IMR-90 (cell line): ENCODE measurements at regions not wholly inside any gene's neighbourhood (a gene's known extent, or its start where the extent isn't known, plus 50 kb on each side); places are given as distances from the start of the nearest gene placed in this dataset.

Source experiments
- ATAC-seq: fragments of 200-7000 bp; cut with Tn5 transposase; 2 replicates; pipeline ENCODE4 v1.9.1; 2020; ENCODE audit warnings: low read depth, mild to moderate bottlenecking, moderate library complexity
- BruUV-seq: library from RNA; stranded (reverse); fragments of 400-500 nt; replicated peaks from 2 replicates; lab custom pipeline; 2021; lab: Mats Ljungman, UMichigan
- CTCF ChIA-PET: fragments of 300-600 bp; formaldehyde crosslinking; extraction: SDS; loops from one replicate; lab custom pipeline; 2021; ENCODE audit warnings: antibody characterized with exemption; lab: Yijun Ruan, JAX
- POLR2A ChIA-PET: fragments of 300-600 bp; sonication (Branson Sonifier 250); formaldehyde crosslinking; loops from one replicate; lab custom pipeline; 2022; ENCODE audit warnings: antibody characterized with exemption; ENCODE audit not compliant: unreplicated experiment; lab: Charles Lee
- DNase-seq: peaks from one replicate; pipeline ENCODE4 v3.0.0; 2013
- H2AFZ ChIP-seq: replicated peaks from 2 replicates; pipeline ENCODE3; 2013; ENCODE audit warnings: low read length, mild to moderate bottlenecking; ENCODE audit not compliant: poor library complexity
- H2AK5ac ChIP-seq: 2 replicates; pipeline ENCODE4 v1.6.1; 2013; ENCODE audit warnings: low read depth, low read length, inconsistent platforms
- H2AK9ac ChIP-seq: replicated peaks from 2 replicates; pipeline ENCODE3; 2013; ENCODE audit warnings: mild to moderate bottlenecking, low read depth, low read length, moderate library complexity; ENCODE audit not compliant: poor library complexity
- H2BK120ac ChIP-seq: 2 replicates; pipeline ENCODE4 v1.6.1; 2013; ENCODE audit warnings: low read depth, low read length, inconsistent platforms
- H2BK15ac ChIP-seq: 3 replicates; pipeline ENCODE4 v1.6.1; 2013; ENCODE audit warnings: low read depth, low read length, inconsistent platforms
- H2BK20ac ChIP-seq: 2 replicates; pipeline ENCODE4 v1.6.1; 2013; ENCODE audit warnings: low read depth, mild to moderate bottlenecking, inconsistent platforms, low read length, moderate library complexity
- H2BK5ac ChIP-seq: 2 replicates; pipeline ENCODE4 v1.6.1; 2013; ENCODE audit warnings: mild to moderate bottlenecking, low read depth, low read length, inconsistent platforms; ENCODE audit not compliant: poor library complexity, severe bottlenecking
- H3K14ac ChIP-seq: replicated peaks from 2 replicates; pipeline ENCODE4 v1.6.1; 2013; ENCODE audit warnings: low read depth, low read length, inconsistent platforms
- H3K18ac ChIP-seq: 2 replicates; pipeline ENCODE4 v1.6.1; 2013; ENCODE audit warnings: low read depth, low read length, control low read depth
- H3K23ac ChIP-seq: 2 replicates; pipeline ENCODE4 v1.6.1; 2013; ENCODE audit warnings: low read depth, low read length, inconsistent platforms
- H3K27ac ChIP-seq: 2 replicates; pipeline ENCODE4 v1.5.1; 2013; ENCODE audit warnings: mild to moderate bottlenecking, control low read depth, low read length; ENCODE audit not compliant: insufficient read depth
- H3K27me3 ChIP-seq: 2 replicates; pipeline ENCODE4 v1.6.1; 2013; ENCODE audit warnings: low read length; ENCODE audit not compliant: control insufficient read depth, insufficient read depth
- H3K36me3 ChIP-seq: 2 replicates; pipeline ENCODE4 v1.6.1; 2013; ENCODE audit warnings: low read length, mixed read lengths; ENCODE audit not compliant: control insufficient read depth, insufficient read depth
- H3K4ac ChIP-seq: 2 replicates; pipeline ENCODE4 v1.6.1; 2013; ENCODE audit warnings: low read depth, low read length, inconsistent platforms
- H3K4me1 ChIP-seq: 2 replicates; pipeline ENCODE4 v1.6.1; 2013; ENCODE audit warnings: low read length, mixed read lengths; ENCODE audit not compliant: control insufficient read depth, insufficient read depth
- H3K4me2 ChIP-seq: 2 replicates; pipeline ENCODE4 v1.6.1; 2013; ENCODE audit warnings: low read depth, mild to moderate bottlenecking, control low read depth, low read length, moderate library complexity
- H3K4me3 ChIP-seq: 2 replicates; pipeline ENCODE4 v1.5.1; 2013; ENCODE audit warnings: low read depth, mild to moderate bottlenecking, control low read depth, low read length, moderate library complexity; ENCODE audit not compliant: insufficient read depth
- H3K56ac ChIP-seq: 2 replicates; pipeline ENCODE4 v1.6.1; 2013; ENCODE audit warnings: low read length, inconsistent platforms; ENCODE audit not compliant: insufficient read depth; ENCODE audit errors: extremely low read depth
- H3K79me1 ChIP-seq, 2 experiments: 2 replicates each; pipeline ENCODE4 v1.6.1; 2013; ENCODE audit warnings: low read length in 2 of 2, inconsistent platforms in 1 of 2, low read depth in 1 of 2
- H3K9ac ChIP-seq: 2 replicates; pipeline ENCODE4 v1.6.1; 2013; ENCODE audit warnings: low read depth, low read length, control low read depth
- H3K9me1 ChIP-seq: 2 replicates; pipeline ENCODE4 v1.6.1; 2013; ENCODE audit warnings: low read length, inconsistent platforms; ENCODE audit not compliant: insufficient read depth
- H3K9me3 ChIP-seq: 2 replicates; pipeline ENCODE4 v1.6.1; 2013; ENCODE audit warnings: low read length; ENCODE audit not compliant: control insufficient read depth, insufficient read depth
- H4K20me1 ChIP-seq: 2 replicates; pipeline ENCODE4 v1.6.1; 2013; ENCODE audit warnings: low read length, inconsistent platforms; ENCODE audit not compliant: insufficient read depth
- H4K5ac ChIP-seq: 2 replicates; pipeline ENCODE4 v1.6.1; 2013; ENCODE audit warnings: mild to moderate bottlenecking, low read depth, low read length, control low read depth
- H4K8ac ChIP-seq, 2 experiments: 2 replicates each; pipeline ENCODE4 v1.6.1; 2013; ENCODE audit warnings: low read depth in 2 of 2, low read length in 2 of 2, control low read depth in 1 of 2, inconsistent platforms in 1 of 2
- H4K91ac ChIP-seq: 2 replicates; pipeline ENCODE4 v1.6.1; 2013; ENCODE audit warnings: low read depth, low read length, inconsistent platforms; ENCODE audit not compliant: insufficient read depth
- BHLHE40 ChIP-seq: fragments of 150-350 bp; IDR thresholded peaks from 2 replicates; pipeline ENCODE4 v1.6.1; 2016; ENCODE audit warnings: mild to moderate bottlenecking, low read depth, low read length
- CEBPB ChIP-seq: IDR thresholded peaks from 2 replicates; pipeline ENCODE4 v1.6.1; 2012; ENCODE audit warnings: low read depth, low read length, improper control_type of control experiment
- CHD1 ChIP-seq: IDR thresholded peaks from 2 replicates; pipeline ENCODE4 v1.6.1; 2012; ENCODE audit warnings: low read depth, low read length, improper control_type of control experiment
- FOS ChIP-seq: fragments of 150-350 bp; IDR thresholded peaks from 2 replicates; pipeline ENCODE4 v1.6.1; 2016; ENCODE audit warnings: low read depth, low read length
- MAFK ChIP-seq: IDR thresholded peaks from 2 replicates; pipeline ENCODE4 v1.6.1; 2012; ENCODE audit warnings: low read depth, low read length, improper control_type of control experiment
- MAZ ChIP-seq: IDR thresholded peaks from 2 replicates; pipeline ENCODE4 v1.6.1; 2012; ENCODE audit warnings: low read depth, mild to moderate bottlenecking, low read length, improper control_type of control experiment, moderate library complexity, borderline replicate concordance
- MXI1 ChIP-seq: IDR thresholded peaks from 2 replicates; pipeline ENCODE4 v1.6.1; 2012; ENCODE audit warnings: low read depth, mild to moderate bottlenecking, low read length, moderate library complexity, borderline replicate concordance
- NFE2L2 ChIP-seq: fragments of 150-350 bp; IDR thresholded peaks from 2 replicates; pipeline ENCODE4 v1.6.1; 2016; ENCODE audit warnings: low read depth, mild to moderate bottlenecking, low read length
- POLR2A ChIP-seq: IDR thresholded peaks from 2 replicates; pipeline ENCODE4 v1.6.1; 2012; ENCODE audit warnings: mild to moderate bottlenecking, low read depth, low read length
- RAD21 ChIP-seq: IDR thresholded peaks from 2 replicates; pipeline ENCODE4 v1.6.1; 2012; ENCODE audit warnings: low read length, improper control_type of control experiment
- RCOR1 ChIP-seq: IDR thresholded peaks from 2 replicates; pipeline ENCODE4 v1.6.1; 2012; ENCODE audit warnings: mild to moderate bottlenecking, low read length, improper control_type of control experiment; ENCODE audit not compliant: insufficient replicate concordance
- RFX5 ChIP-seq: IDR thresholded peaks from 2 replicates; pipeline ENCODE4 v1.8.0; 2012; ENCODE audit warnings: low read depth, mild to moderate bottlenecking, low read length, moderate library complexity
- SMC3 ChIP-seq: fragments of 150-350 bp; IDR thresholded peaks from 2 replicates; pipeline ENCODE4 v1.6.1; 2016; ENCODE audit warnings: low read depth, mild to moderate bottlenecking, antibody characterized with exemption, low read length, moderate library complexity
- USF2 ChIP-seq: fragments of 150-350 bp; IDR thresholded peaks from 2 replicates; pipeline ENCODE4 v1.6.1; 2017; ENCODE audit warnings: mild to moderate bottlenecking, antibody characterized with exemption, low read length, low read depth
- WGBS, 2 experiments: methylation state at CpG; one replicate each; pipeline versions ENCODE4 v1.1.5 to v1.1.7; 2013; ENCODE audit warnings: missing lambda C conversion rate in 2 of 2; ENCODE audit not compliant: insufficient read length in 1 of 2; ENCODE audit errors: extremely low coverage in 2 of 2; 5-methylcytosine and 5-hydroxymethylcytosine counted together
- dilution Hi-C: fragments of 300-500 bp; cut with HindIII; formaldehyde crosslinking; loops from one replicate; pipeline ENCODE4 v1.14.3; 2018; ENCODE audit warnings: low sequenced_read_pairs; ENCODE audit not compliant: unreplicated experiment
- in situ Hi-C: fragments of 300-500 bp; cut with MboI; formaldehyde crosslinking; loops from 3 replicates; pipeline ENCODE4 v1.14.3; 2019; ENCODE audit warnings: low sequenced_read_pairs, inconsistent platforms, mixed read lengths
- intact Hi-C: fragments of 100-400 bp; cut with micrococcal nuclease; formaldehyde crosslinking; loops from 2 replicates; pipeline ENCODE4 v1.10.0; 2022
- TF ChIP-seq, protein P1 (sequence below): fragments of 150-350 bp; IDR thresholded peaks from 2 replicates; pipeline ENCODE4 v1.6.1; 2016; ENCODE audit warnings: low read depth, mild to moderate bottlenecking, low read length, moderate library complexity, borderline replicate concordance
- TF ChIP-seq, protein P2 (sequence below): conservative IDR thresholded peaks from 2 replicates; pipeline ENCODE4 v1.5.1; 2012; ENCODE audit warnings: mild to moderate bottlenecking, low read depth, low read length, improper control_type of control experiment

DNA sequence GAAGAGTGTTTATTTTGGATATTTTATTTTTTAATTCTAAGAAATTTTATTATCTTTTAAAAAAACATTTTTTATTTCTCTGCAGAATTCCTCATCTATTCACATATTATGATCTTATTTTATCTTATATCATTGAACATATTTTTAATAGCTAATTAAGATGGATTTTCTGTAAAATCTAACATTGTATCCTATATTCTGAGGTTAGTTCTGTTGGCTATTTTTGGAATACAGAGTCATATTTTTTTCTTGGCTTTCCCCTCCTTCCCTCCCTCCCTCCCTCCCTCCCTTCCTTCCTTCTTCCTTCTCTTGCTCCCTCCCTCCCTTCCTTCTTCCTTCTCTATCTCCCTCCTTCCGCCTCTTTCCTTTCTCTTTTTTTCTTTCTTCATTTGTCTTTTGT lies 2326.6 kb upstream of the RAG2 start:
- peaks cover 5% of the 10 kb centered on the region for H3K9me3 ChIP-seq
- no TSS peak for BruUV-seq
- in situ Hi-C loops (no loop called here), dilution Hi-C loops (no loop called here), intact Hi-C loops (no loop called here)
- H3K27me3 ChIP-seq: no peaks in the 10 kb centered on the region
- H2AK5ac ChIP-seq: no peak overlapping the region
- no peak overlapping the region for H4K91ac ChIP-seq
- H2BK120ac ChIP-seq: no peak overlapping the region
- H2BK15ac ChIP-seq: no peak overlapping the region
- no peak overlapping the region for H3K23ac ChIP-seq
- no peak overlapping the region for H3K56ac ChIP-seq
- ChIA-PET CTCF (no interaction called here), POLR2A (no interaction called here)
- H3K4ac ChIP-seq: no peak overlapping the region
- no peak overlapping the region for H3K18ac ChIP-seq
- WGBS, 2 experiments: no CpG with 5 or more reads among the region's 1 CpG
- H2BK5ac ChIP-seq: no peak overlapping the region
- H3K27ac ChIP-seq: no peak overlapping the region
- ATAC-seq (no peak), DNase-seq (no peak)
- H2AK9ac ChIP-seq: no peak overlapping the region
- no peak overlapping the region for H2AFZ ChIP-seq
- no peak overlapping the region for H2BK20ac ChIP-seq
- H4K5ac ChIP-seq: no peak overlapping the region
- no peak for TF ChIP-seq NFE2L2
- no peak for TF ChIP-seq CEBPB
- TF ChIP-seq, protein P1, sequence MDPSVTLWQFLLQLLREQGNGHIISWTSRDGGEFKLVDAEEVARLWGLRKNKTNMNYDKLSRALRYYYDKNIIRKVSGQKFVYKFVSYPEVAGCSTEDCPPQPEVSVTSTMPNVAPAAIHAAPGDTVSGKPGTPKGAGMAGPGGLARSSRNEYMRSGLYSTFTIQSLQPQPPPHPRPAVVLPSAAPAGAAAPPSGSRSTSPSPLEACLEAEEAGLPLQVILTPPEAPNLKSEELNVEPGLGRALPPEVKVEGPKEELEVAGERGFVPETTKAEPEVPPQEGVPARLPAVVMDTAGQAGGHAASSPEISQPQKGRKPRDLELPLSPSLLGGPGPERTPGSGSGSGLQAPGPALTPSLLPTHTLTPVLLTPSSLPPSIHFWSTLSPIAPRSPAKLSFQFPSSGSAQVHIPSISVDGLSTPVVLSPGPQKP: no peak
- TF ChIP-seq BHLHE40: no peak
- no peak for TF ChIP-seq MAZ
- TF ChIP-seq FOS: no peak
- no peak for TF ChIP-seq POLR2A
- TF ChIP-seq, protein P2, sequence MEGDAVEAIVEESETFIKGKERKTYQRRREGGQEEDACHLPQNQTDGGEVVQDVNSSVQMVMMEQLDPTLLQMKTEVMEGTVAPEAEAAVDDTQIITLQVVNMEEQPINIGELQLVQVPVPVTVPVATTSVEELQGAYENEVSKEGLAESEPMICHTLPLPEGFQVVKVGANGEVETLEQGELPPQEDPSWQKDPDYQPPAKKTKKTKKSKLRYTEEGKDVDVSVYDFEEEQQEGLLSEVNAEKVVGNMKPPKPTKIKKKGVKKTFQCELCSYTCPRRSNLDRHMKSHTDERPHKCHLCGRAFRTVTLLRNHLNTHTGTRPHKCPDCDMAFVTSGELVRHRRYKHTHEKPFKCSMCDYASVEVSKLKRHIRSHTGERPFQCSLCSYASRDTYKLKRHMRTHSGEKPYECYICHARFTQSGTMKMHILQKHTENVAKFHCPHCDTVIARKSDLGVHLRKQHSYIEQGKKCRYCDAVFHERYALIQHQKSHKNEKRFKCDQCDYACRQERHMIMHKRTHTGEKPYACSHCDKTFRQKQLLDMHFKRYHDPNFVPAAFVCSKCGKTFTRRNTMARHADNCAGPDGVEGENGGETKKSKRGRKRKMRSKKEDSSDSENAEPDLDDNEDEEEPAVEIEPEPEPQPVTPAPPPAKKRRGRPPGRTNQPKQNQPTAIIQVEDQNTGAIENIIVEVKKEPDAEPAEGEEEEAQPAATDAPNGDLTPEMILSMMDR: no peak
- no peak for TF ChIP-seq CHD1
- no peak for TF ChIP-seq MXI1
- TF ChIP-seq USF2: no peak
- TF ChIP-seq SMC3: no peak
- no peak for TF ChIP-seq RFX5
- no peak for TF ChIP-seq RAD21
- no peak for TF ChIP-seq MAFK
- TF ChIP-seq RCOR1: no peak
- H3K36me3 ChIP-seq: no peaks in the 10 kb centered on the region
- no peaks in the 10 kb centered on the region for H3K4me1 ChIP-seq
- H3K4me3 ChIP-seq: no peak overlapping the region
- H3K79me1 ChIP-seq: no peaks in the 10 kb centered on the region
- H3K9ac ChIP-seq: no peak overlapping the region
- H4K20me1 ChIP-seq: no peaks in the 10 kb centered on the region
- no peak overlapping the region for H3K14ac ChIP-seq
- no peaks in the 10 kb centered on the region for H3K9me1 ChIP-seq
- H4K8ac ChIP-seq: no peak overlapping the region
- H3K4me2 ChIP-seq: no peak overlapping the region
